ENCODE measurements at regions not wholly inside any gene's neighbourhood (a gene's known extent, or its start where the extent isn't known, plus 50 kb on each side); places are given as distances from the start of the nearest gene placed in this dataset.

GRCh38 chr15:95581595-95581994 is 748.9 kb upstream of the NR2F2 start:
- TF ChIP-seq CTCF (IDR thresholded peaks at IDR 0.05), result no peak
- TF ChIP-seq POLR2A (IDR thresholded peaks at IDR 0.05), result no peak
